GM18873 (cell line): ENCODE measurements at regions not wholly inside any gene's neighbourhood (a gene's known extent, or its start where the extent isn't known, plus 50 kb on each side); places are given as distances from the start of the nearest gene placed in this dataset.

Experiments used
- ATAC-seq: cut with Tn5 transposase; IDR thresholded peaks from one replicate; pipeline ENCODE4 v1.9.1; 2021; ENCODE audit warnings: mild to moderate bottlenecking, moderate library complexity, moderate number of reproducible peaks; ENCODE audit not compliant: unreplicated experiment, low FRiP score

DNA sequence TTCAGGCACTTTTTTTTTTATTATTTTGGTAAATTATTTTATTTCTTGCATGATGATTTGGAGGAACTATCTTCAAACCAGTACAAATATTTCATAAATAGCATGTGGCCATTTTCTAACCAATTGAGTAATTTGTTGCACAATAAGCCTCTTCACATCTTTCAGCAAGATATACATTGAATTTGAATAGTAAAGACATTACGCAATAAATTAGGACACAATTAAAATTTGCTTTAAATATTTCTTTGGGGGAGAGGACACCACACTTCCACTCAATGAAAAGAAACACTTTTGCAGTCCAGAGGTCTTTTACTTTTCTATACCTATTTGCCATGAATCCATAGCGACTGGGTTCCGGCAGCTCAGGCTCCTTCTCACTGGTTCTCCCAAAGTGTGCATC is 762.6 kb upstream of the GOLIM4 start:
- no peak for ATAC-seq

DNA sequence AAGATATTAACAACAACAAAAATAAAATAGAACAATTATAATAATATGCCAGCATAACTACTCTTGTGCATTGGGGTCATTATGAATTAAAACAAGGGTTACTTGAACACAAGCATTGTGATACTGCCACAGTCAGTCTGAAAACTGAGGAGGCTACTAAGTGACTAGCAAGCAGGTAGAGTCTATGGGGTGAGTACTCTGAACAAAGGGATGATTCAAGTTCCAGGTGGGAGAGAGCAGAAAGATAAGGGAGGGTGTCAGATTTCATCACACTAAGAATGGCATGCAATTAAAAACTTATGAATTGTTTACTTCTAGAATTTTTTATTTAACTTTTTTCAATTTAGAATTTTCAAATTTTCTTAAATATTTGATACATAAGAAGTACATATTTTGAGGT is 754.4 kb upstream of the GOLIM4 start:
- no peak for ATAC-seq

DNA sequence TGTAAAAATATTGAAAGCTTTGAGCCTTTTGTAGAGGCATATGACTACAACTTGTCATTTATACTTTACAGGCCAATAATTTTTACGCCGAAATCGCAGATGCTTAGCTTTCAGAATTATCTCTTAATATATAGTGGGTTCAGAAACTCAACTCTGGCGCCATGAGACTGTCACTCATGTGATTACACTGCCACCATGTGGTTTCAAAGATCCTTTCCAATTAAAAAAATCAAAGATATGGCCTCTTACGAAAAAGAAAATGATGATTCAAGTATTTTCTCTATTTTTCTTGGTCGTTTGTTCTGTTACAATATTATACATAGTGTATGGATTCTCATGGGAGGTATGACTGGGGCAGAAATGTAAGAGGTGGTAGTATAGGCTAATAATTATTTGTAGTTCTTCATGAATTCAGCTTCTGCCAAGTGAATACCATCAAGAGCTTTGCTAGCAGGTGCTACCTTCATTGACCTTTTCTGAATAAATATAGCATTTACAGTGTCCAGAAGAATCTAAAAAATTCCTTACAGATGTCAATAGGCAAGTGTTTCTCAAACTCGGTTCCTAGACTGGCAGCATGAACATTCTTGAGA is 751.7 kb upstream of the GOLIM4 start:
- peak; percentile 49 for ATAC-seq

DNA sequence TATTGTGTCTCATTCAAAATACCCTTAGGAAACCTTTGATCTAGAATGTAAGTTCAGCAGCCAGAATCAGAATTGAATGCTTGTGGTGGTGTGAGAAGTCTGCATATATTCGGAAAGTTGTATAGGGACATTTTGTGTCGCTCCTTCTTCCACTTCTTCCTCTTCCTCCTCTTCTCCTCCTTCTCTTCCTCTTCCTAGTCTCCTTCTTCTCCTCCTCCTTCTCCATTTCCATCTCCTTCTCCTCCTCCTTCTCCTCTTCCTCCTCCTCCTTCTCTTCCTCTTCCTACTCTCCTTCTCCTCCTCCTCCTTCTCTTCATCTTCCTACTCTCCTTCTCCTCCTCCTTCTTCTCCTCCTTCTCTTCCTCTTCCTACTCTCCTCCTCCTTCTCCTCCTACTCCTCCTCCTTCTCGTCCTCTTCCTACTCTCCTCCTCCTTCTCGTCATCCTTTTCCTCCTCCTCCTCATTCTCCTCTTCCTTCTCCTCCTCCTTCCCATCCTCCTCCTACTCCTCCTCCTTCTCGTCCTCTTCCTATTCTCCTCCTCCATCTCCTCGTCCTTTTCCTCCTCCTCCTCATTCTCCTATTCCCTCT is 749.3 kb upstream of the GOLIM4 start:
- ATAC-seq = no peak

DNA sequence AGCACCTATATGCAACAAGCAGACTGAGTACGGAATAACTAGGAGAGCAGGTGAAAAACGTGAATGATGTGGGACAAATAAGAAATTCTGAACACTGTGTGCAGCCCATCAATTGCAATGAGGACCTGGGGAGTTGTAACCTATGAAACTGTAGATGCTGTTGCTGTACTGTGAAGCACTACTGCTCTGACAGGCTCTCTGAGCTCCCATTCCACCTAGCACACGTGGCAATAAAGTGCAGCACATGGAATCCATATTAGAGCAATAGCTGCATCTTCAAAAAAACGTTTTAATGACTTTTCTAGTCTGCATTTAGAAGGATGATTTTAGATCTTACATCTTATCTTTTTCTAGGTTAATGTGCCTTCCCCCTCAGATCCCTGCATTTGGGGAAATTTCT is 748.7 kb upstream of the GOLIM4 start:
- ATAC-seq = no peak

DNA sequence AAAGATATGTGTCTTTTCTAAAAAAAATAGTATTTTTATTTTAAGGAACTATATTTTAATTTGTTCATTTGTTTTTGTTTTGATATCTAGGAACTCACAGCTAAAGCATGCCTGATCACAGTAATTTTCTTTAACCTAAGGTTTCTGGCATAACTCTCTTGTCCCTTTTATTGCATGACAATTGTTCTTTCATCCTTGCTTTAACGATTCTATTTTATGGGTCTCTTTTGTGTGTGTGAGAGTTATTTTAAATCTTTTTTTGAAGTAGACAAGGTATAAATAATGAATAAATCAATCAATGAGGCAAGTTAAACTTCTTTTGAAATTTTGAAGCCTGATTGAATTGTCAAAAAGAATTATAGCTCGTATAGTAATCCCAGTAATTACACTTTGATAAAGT is 747.8 kb upstream of the GOLIM4 start:
- ATAC-seq = no peak

DNA sequence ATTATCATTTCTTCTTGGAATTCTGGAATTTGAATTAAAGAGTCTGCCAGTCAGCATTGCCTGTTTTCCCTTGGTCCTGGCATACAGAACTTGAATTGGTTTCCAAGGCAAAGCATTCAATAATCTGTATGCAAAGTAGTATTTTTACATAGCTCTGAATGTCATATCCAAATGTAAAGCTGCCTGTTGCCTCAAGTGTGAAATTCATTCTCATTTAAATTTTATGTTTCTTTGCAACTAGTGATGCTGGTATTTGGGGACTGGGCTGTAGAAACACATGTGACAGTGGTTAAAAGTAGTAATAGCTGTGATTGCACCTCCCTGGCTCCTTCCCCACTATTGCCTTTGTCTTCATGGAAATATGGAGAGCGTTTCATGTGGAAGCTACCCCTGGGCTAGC is 743.9 kb upstream of the GOLIM4 start:
- ATAC-seq = no peak

DNA sequence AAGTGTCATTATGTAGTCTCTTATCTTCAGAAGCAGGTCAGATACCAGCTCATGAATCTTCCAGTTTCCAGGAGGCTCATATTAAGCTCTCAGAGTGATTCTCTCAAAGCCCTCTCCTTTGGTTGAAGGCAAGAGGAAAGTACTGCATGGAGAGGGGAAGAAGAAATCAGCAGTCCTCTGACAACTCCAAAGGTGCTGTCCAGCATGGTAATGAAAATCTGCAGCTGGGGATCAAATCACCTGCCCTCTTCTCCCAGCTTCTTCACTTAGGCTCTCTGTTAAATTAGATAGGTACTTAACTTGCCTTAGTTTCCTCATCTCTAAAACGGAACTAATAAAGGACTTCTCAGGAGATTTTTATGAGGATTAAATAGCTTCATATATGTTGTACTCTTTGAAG is 738.8 kb upstream of the GOLIM4 start:
- ATAC-seq = no peak

DNA sequence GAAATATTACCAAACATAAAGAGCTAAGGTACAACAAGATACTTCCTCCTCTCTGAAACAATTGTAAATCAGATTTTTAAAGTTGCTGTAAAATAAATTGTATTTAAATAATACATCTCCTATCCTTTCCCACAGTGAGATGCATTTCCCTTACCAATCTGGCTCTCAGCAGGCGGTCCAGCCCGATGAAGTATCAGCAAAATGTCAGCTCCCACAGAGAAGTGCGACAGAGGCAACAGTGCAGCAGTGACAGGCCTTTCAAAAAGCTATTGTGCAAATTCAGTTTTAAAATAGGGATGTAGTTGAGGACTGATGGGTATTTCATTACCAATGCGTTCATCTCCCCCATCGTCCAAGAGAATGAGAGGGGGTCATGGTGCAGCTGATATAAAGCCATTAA is 733.2 kb upstream of the GOLIM4 start:
- no peak for ATAC-seq

DNA sequence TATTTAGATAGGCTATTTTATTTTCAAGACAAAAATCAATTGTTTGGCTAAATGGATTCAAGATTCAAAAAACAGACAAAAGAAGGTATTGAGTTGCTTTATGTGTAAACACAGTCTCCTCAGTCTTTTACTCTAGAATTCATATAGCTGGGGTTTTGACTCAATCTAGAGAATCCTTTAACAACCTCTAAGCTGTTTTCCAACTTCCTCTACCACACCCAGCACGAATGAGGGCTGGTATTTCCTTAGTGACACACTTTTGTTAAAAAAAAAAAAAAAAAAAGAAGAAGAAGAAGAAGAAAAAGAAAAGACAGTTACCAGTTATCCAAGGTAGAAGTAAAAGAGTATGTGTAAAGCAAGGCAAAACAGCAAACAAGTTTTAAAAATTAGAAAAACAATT is 732.8 kb upstream of the GOLIM4 start:
- ATAC-seq = no peak

DNA sequence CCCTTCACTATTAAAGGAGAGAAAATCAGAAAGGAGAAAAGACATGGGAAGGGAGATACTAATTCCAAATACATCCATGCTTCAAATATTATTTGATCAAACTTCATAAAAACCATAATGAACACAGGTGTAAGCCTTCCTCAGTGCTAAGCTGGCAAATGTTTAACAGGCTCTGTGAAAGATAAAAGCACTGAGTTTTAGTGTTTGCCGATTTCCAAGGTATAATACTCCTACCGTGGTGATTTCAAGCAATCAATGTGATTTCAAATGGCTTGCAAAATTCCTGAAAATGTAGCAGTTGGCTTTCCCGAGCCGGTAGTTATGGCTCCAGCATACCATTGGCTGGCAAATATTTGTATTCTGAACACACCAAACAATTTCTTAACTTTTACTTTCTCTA is 732.3 kb upstream of the GOLIM4 start:
- ATAC-seq = no peak

DNA sequence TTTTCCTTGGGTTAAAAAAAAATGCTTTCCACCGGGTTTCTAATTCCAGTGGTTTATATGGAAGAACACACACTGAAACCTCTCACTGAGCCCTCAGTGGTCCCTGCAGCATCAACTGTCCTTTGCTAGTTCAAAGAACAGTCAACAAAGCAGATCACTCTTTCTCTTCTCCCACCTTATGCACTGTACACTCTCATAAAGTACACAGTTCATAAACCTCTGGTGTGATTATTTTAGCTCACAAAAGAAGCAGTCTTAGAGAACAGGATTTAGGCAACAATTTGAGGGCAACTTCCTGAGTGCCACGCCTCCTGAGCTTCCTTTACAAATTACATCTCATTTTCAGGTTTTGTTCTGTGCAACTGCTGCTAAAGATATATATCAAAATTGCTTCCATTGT is 728.4 kb upstream of the GOLIM4 start:
- ATAC-seq = no peak

DNA sequence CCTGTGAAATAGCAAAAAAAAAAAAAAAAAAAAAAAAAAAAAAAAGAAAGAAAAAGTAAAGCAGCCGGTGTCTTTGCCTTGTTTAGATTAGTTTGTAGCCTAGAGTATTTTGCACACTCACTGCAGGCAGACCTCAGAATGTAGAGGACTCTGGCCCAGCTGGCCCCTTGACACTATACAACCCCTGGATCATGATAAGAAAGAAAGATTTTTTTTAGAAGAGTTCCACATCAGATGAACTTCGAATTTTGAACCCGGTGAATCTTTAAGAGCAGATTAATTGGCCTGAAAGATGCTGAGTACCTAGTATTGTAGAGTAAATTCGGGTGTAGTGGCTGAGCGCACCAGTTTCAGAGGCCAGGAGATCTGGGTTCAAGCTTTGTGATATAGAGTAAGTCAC is 727.7 kb upstream of the GOLIM4 start:
- ATAC-seq = no peak

DNA sequence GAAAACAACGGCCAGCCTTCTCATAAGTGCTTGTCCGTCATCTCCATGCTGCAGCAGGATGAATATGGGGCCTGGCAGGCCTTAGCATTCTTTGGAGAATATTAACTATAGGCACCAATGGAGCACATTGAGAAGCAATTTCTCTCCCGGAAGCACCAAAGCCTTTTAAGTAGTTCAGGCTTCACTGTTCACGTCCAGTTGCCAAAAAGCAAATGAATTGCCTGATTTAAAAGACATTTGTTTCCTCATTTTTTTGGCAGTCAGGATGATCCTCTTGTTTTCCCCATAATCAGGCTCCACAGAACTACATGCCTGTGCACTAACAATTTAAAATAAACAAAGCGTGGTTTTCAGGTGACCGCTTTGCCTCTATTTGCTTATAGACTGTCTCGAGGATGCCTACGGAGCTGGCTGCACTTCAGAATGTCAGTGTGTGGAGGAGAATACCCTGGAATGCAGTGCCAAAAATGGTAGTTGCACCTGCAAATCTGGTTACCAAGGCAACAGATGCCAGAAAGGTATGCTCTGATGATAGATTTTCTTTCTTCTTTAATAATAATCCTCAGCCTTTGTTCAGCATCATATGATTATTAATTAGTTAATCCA is 725.2 kb upstream of the GOLIM4 start:
- no peak for ATAC-seq

DNA sequence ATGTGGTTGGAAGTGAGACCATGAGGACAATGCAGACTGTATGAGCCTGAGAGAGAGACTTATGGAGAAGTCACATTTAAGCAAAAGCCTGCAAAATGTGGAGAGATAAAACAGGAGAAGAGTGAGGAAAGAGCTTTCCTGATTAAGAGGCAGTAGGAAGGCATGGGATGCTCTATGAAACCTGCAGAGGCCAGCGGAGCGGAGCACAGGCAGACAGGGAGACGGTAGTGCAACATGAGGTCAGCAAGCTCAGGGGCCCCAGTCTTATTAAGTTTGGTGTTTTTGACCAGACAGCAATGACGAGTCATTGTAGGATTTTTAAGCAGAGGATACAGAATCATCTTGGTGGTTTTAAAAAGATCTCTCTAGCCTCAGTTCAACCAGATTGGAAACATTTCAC is 721.5 kb upstream of the GOLIM4 start:
- ATAC-seq = no peak

DNA sequence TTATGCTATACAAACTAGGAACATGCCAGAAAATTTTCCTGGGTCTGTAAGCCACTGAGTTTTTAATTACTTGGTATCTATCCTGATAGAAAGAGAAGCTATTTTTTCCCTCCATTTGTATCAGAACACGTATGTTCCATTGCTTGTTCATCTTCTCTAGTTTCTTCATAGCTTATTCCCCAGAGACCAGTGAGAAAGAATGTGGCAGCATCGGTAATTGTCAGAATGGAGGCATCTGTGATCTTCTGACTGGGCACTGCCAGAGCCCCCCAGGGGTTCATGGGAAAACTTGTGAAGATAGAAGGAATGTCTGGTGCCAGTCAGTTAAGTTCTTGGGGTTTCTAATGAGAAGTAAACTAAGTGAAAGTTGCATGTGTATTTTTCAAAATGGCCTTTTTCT is 720.2 kb upstream of the GOLIM4 start:
- ATAC-seq = no peak

DNA sequence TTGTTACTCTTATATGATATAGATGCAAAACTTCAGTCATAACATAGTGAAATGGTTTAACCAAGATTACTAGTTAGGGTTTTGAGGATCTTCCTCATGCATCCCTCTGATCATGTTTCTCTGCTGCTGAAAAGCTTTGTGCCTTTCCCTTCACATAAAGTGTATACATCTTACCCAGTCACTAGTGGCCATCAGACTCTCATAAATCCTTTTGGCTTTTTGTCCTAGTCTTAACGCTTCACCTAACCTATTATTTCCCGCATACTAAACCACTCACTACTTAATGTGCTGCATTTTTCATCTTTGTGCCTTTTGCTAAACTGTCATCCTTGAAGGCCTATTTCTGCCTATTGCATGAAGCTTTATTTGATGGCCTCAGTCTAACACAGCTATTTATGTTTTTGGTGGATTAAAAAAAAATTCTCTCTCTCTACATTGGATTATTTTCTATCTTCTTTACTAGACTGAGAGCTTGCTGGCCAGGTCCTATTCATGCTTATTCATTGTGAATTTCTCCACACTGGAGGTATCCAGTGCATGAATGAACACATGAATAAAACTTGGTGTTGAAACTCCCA is 717.6 kb upstream of the GOLIM4 start:
- no peak for ATAC-seq

DNA sequence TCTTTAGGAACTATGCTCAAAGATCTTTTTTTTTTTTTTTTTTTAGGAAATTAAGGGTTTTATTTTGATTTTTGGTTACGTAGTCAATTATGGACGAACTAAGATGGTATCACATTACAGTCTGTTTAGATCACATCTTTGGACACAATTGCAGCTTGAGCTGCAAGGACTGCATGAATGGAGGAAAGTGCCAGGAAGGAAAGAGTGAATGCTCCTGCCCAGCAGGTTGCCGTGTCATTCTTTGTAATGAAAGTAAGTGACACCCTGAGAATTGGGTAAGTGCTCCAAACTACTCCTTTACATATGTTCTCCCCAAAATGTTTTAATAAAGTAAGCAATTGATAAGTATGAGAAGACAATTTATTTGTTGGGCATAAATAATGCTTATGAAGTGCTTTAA is 716.5 kb upstream of the GOLIM4 start:
- no peak for ATAC-seq

DNA sequence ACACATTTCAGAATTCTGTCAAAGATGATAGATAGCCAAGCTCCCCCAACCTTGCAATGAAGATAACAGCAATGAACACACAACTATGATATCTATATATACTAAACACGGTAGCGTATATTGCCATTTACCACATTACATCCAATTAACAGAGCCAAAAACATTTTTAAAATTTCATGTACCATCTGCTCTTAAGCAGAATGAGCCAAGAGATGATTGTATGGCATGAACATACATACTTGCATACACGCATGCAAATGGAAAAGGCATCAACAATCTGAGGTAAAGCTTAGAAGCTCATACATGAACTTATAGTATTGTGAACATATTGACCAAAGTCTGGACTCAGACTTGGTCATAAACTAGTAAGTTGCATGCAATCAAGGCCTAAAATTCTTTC is 712.9 kb upstream of the GOLIM4 start:
- no peak for ATAC-seq

DNA sequence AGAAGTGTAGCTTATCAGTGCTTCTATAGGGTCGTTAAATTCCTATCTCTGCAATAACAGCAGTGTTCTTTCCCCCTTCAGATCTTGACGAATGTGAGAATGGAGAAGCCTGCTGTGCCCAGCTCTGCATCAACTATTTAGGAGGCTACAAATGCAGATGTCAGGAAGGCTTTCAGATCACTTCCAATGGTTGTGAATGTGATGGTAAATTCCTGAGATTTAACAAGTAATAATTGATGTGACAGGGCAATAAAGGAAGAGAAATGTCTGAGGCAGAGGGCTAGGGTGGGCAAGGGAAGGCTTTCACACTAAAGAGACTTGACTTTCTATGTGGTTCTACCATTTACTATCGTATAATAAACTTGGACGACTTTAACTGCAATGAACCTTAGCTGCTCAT is 711.7 kb upstream of the GOLIM4 start:
- no peak for ATAC-seq

DNA sequence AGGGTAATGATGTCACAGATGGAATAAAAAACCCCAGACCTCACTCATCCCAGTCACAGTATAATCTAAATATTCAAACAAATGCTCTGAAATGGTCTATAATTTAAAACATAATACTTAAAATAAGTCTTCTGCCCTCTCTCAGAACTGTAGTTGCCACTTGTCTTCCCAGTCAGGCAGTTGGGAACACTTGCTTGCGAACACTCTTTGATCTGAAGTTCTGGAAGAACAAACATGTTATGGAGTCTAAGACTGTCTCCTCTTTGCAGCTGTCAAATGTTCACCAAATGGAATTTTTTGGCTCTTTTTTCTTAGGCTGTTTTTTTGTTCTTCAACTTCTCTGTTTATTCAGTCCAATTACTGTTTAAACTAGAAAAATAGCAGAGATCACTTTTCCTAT is 711.1 kb upstream of the GOLIM4 start:
- ATAC-seq = no peak

DNA sequence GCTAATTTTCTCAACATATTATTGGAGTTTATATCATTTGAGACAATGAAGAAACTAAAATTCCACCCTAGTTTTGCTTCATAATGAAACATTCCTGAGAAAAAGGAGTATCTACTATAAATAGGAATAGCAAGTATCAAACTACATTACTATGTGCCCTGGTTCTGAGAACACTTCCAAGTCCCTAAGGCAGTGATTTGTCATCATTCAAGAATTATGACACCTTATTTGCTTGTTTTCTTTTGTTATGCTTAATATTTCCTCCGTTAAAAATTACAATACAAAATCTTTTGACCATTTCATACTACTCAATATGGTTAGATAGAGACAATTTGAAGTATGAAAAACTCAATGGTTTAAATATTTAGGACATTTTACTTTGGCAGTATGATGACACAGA is 707.8 kb upstream of the GOLIM4 start:
- no peak for ATAC-seq
